ENCODE measurements at regions not wholly inside any gene's neighbourhood (a gene's known extent, or its start where the extent isn't known, plus 50 kb on each side); places are given as distances from the start of the nearest gene placed in this dataset.

GRCh38 chr13:66128692-66129269 is 1101.4 kb downstream of the PCDH9 start:
- no peak for TF ChIP-seq FOXK2 (IDR thresholded peaks at IDR 0.05)
- no peak for TF ChIP-seq IRX3 (CRISPR knock-in tag; IDR thresholded peaks at IDR 0.05; ENCODE audit: borderline replicate concordance, low read depth)
- no peak for TF ChIP-seq ZFP91 (CRISPR knock-in tag; IDR thresholded peaks at IDR 0.05; ENCODE audit: borderline replicate concordance)
- TF ChIP-seq CBX2 (IDR thresholded peaks at IDR 0.05; ENCODE audit: low read depth, low read length): no peak
- TF ChIP-seq CBX2 (CRISPR knock-in tag; IDR thresholded peaks at IDR 0.05; ENCODE audit: low read depth): no peak
- no peak for TF ChIP-seq GMEB2 (CRISPR knock-in tag; IDR thresholded peaks at IDR 0.05; ENCODE audit: low read depth)
- TF ChIP-seq, protein P1, sequence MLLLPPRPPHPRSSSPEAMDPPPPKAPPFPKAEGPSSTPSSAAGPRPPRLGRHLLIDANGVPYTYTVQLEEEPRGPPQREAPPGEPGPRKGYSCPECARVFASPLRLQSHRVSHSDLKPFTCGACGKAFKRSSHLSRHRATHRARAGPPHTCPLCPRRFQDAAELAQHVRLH (CRISPR knock-in tag; IDR thresholded peaks at IDR 0.05; ENCODE audit: borderline replicate concordance, low read depth): no peak
- TF ChIP-seq NR2F2 (IDR thresholded peaks at IDR 0.05; ENCODE audit: borderline replicate concordance, low read depth): no peak
- no peak for TF ChIP-seq PATZ1 (CRISPR knock-in tag; IDR thresholded peaks at IDR 0.05)
- no peak for TF ChIP-seq BCL3 (CRISPR knock-in tag; IDR thresholded peaks at IDR 0.05)
- TF ChIP-seq ZFP82 (CRISPR knock-in tag; IDR thresholded peaks at IDR 0.05; ENCODE audit: borderline replicate concordance): no peak
- no peak for TF ChIP-seq EZH2 (conservative IDR thresholded peaks at IDR 0.05; ENCODE audit: low read depth, low read length)
- no peak for TF ChIP-seq RNF2 (conservative IDR thresholded peaks at IDR 0.05; ENCODE audit: low read depth)
- TF ChIP-seq ZFP36 (IDR thresholded peaks at IDR 0.05; ENCODE audit: borderline replicate concordance, low read depth, low read length, partially characterized antibody): no peak
